ENCODE measurements at regions not wholly inside any gene's neighbourhood (a gene's known extent, or its start where the extent isn't known, plus 50 kb on each side); places are given as distances from the start of the nearest gene placed in this dataset.

DNA sequence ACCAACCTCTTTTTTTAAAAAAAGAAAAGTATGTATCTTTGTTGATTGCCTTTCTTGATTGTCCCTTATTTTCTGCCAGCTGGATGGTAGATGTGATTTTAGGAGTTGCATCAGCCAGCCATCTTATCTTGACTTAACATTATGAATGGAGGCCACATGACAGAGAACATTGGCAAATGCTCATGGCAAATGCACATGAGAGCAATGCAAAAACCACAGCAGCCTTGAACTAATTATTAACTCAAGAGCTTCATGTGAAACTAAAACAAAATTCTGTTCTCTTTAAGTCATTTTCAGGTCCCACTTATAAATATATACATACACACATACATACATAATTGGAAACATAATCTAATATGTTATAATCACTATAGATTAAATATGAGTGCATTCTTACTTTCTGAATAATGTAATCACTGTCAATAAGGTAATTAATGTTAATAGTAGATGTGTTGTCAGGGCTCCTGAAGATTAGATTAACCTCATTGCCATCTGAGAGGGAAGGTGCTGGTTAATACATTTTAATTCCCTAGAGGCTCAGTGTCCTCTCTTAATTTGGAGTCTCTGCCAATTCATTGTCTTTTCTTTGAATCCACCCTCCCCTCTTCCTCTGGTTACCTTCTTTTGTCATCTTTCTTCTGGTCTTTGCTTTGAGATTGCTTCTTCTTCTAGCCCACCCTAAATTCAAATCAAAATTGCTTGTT is 962.2 kb downstream of the ADGRL2 start:
- H3K4me3 ChIP-seq (ENCODE audit: low read depth, low read length), result no peak overlapping the region
- no peak overlapping the region for H2AK5ac ChIP-seq (ENCODE audit: low read length)
- no peak overlapping the region for H2AFZ ChIP-seq (ENCODE audit: insufficient read depth, low read length, poor library complexity)
- H3K36me3 ChIP-seq (ENCODE audit: control insufficient read depth in 1 of 2, insufficient read depth in 2 of 2, low read length in 2 of 2), result no peaks in the 10 kb centered on the region
- H2BK120ac ChIP-seq (ENCODE audit: insufficient read depth, low read length, poor library complexity), result no peak overlapping the region
- no peak overlapping the region for H3K14ac ChIP-seq (ENCODE audit: low read length)
- no peak overlapping the region for H3K18ac ChIP-seq (ENCODE audit: low read length)
- H2BK5ac ChIP-seq (ENCODE audit: low read depth, low read length, poor library complexity), result no peak overlapping the region
- H3K4ac ChIP-seq (ENCODE audit: low read depth, low read length), result no peak overlapping the region
- H3K4me1 ChIP-seq (ENCODE audit: control insufficient read depth in 1 of 2, insufficient read depth in 2 of 2, low read length in 2 of 2), result no peaks in the 10 kb centered on the region
- H3K9ac ChIP-seq (ENCODE audit: low read length), result no peak overlapping the region
- no peak overlapping the region for H2BK12ac ChIP-seq (ENCODE audit: low read length)
- no peaks in the 10 kb centered on the region for H3K27me3 ChIP-seq (ENCODE audit: insufficient read depth, low read length)
- H4K8ac ChIP-seq (ENCODE audit: low read depth, low read length), result no peak overlapping the region
- no peak for DNase-seq
- no peak overlapping the region for H3K4me2 ChIP-seq (ENCODE audit: low read length)
- no peak overlapping the region for H4K91ac ChIP-seq (ENCODE audit: low read depth, low read length)
- no peaks in the 10 kb centered on the region for H3K79me1 ChIP-seq (ENCODE audit: low read length)
- H3K27ac ChIP-seq (ENCODE audit: low read depth, low read length), result no peak overlapping the region
- H4K12ac ChIP-seq (ENCODE audit: low read depth, low read length), result no peak overlapping the region
- no peaks in the 10 kb centered on the region for H3K79me2 ChIP-seq (ENCODE audit: control insufficient read depth, insufficient read depth, low read length, poor library complexity)
- no peaks in the 10 kb centered on the region for H3K9me3 ChIP-seq (ENCODE audit: insufficient read depth, low read depth, low read length)
- no peak overlapping the region for H3K23ac ChIP-seq (ENCODE audit: low read length)

GRCh38 chr1:82759035-82759434 is 958.3 kb downstream of the ADGRL2 start:
- Histone ChIP-seq H3K79me2 (ENCODE audit: control insufficient read depth, insufficient read depth, low read length, poor library complexity) (no peaks in the 10 kb centered on the region), H3K14ac (ENCODE audit: low read length) (no peak overlapping the region), H3K27ac (ENCODE audit: low read depth, low read length) (no peak overlapping the region), H4K8ac (ENCODE audit: low read depth, low read length) (no peak overlapping the region), H2AK5ac (ENCODE audit: low read length) (no peak overlapping the region), H3K27me3 (ENCODE audit: insufficient read depth, low read length) (no peaks in the 10 kb centered on the region), H3K4me3 (ENCODE audit: low read depth, low read length) (no peak overlapping the region), H3K18ac (ENCODE audit: low read length) (no peak overlapping the region), H2BK120ac (ENCODE audit: insufficient read depth, low read length, poor library complexity) (no peak overlapping the region), H3K79me1 (ENCODE audit: low read length) (no peaks in the 10 kb centered on the region), H3K9me3 (ENCODE audit: insufficient read depth, low read depth, low read length) (no peaks in the 10 kb centered on the region), H2BK5ac (ENCODE audit: low read depth, low read length, poor library complexity) (no peak overlapping the region), H3K36me3 (ENCODE audit: control insufficient read depth in 1 of 2, insufficient read depth in 2 of 2, low read length in 2 of 2) (no peaks in the 10 kb centered on the region), H2AFZ (ENCODE audit: insufficient read depth, low read length, poor library complexity) (no peak overlapping the region), H2BK12ac (ENCODE audit: low read length) (no peak overlapping the region), H3K9ac (ENCODE audit: low read length) (no peak overlapping the region), H3K4me2 (ENCODE audit: low read length) (no peak overlapping the region), H3K4me1 (ENCODE audit: control insufficient read depth in 1 of 2, insufficient read depth in 2 of 2, low read length in 2 of 2) (no peaks in the 10 kb centered on the region), H4K91ac (ENCODE audit: low read depth, low read length) (no peak overlapping the region), H3K23ac (ENCODE audit: low read length) (no peak overlapping the region), H4K12ac (ENCODE audit: low read depth, low read length) (no peak overlapping the region), H3K4ac (ENCODE audit: low read depth, low read length) (no peak overlapping the region)
- peak; percentile 58 to 71 for DNase-seq
- WGBS (ENCODE audit: extremely low coverage, insufficient coverage, insufficient read length), result no CpG with 5 or more reads among the region's 3 CpGs

DNA sequence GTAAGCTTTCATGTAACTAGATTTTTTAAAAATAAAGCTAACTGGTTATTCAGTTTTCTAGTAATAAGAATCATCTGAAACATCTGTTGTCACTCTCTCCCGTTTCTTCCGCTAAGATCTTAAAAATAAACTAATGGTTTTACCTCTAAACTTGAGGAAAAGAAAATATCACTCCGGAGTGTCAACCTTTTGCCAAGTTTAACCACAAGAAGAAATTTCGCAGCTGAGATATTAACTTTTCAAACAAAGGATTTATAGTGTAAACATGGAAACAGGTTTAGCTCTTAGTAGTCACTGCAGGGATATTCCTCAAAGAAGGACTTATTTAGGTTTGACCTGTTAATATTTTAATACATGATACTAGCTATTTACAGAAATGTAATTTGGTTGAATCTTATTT is 954.9 kb downstream of the ADGRL2 start:
- no peak overlapping the region for H4K91ac ChIP-seq (ENCODE audit: low read depth, low read length)
- H3K27ac ChIP-seq (ENCODE audit: low read depth, low read length), result no peak overlapping the region
- no CpG with 5 or more reads among the region's 4 CpGs for WGBS (ENCODE audit: extremely low coverage, insufficient coverage, insufficient read length)
- no peak for DNase-seq
- H3K4ac ChIP-seq (ENCODE audit: low read depth, low read length), result no peak overlapping the region
- no peak overlapping the region for H4K12ac ChIP-seq (ENCODE audit: low read depth, low read length)
- H3K4me1 ChIP-seq (ENCODE audit: control insufficient read depth in 1 of 2, insufficient read depth in 2 of 2, low read length in 2 of 2), result no peaks in the 10 kb centered on the region
- H3K4me2 ChIP-seq (ENCODE audit: low read length), result no peak overlapping the region
- no peak overlapping the region for H3K18ac ChIP-seq (ENCODE audit: low read length)
- H3K23ac ChIP-seq (ENCODE audit: low read length), result no peak overlapping the region
- H2BK12ac ChIP-seq (ENCODE audit: low read length), result no peak overlapping the region
- H2AFZ ChIP-seq (ENCODE audit: insufficient read depth, low read length, poor library complexity), result no peak overlapping the region
- H2BK120ac ChIP-seq (ENCODE audit: insufficient read depth, low read length, poor library complexity), result no peak overlapping the region
- no peak overlapping the region for H3K14ac ChIP-seq (ENCODE audit: low read length)
- no peaks in the 10 kb centered on the region for H3K9me3 ChIP-seq (ENCODE audit: insufficient read depth, low read depth, low read length)
- H3K9ac ChIP-seq (ENCODE audit: low read length), result no peak overlapping the region
- H3K4me3 ChIP-seq (ENCODE audit: low read depth, low read length), result no peak overlapping the region
- no peaks in the 10 kb centered on the region for H3K79me1 ChIP-seq (ENCODE audit: low read length)
- no peaks in the 10 kb centered on the region for H3K27me3 ChIP-seq (ENCODE audit: insufficient read depth, low read length)
- no peak overlapping the region for H2BK5ac ChIP-seq (ENCODE audit: low read depth, low read length, poor library complexity)
- H3K36me3 ChIP-seq (ENCODE audit: control insufficient read depth in 1 of 2, insufficient read depth in 2 of 2, low read length in 2 of 2), result no peaks in the 10 kb centered on the region
- no peak overlapping the region for H4K8ac ChIP-seq (ENCODE audit: low read depth, low read length)
- no peak overlapping the region for H2AK5ac ChIP-seq (ENCODE audit: low read length)
- no peaks in the 10 kb centered on the region for H3K79me2 ChIP-seq (ENCODE audit: control insufficient read depth, insufficient read depth, low read length, poor library complexity)

DNA sequence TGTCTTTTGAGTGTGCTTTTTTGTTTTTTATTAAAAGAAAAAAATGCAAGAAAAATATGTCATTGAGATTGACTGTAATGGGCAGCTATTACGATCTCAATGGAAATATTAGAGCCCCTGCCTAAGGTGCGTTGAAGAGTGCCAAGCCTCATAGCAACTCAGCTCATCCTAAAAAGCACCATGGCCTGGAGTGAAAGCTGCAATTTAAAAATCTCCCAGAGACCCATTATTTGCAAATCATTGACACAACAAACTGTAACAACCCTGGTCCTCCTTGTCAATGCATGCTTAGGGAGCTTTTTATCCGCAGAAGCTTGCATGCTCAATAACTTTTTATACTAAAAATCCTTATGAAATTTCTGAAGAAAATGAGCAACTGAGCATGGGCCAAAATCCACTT is 954.5 kb downstream of the ADGRL2 start:
- H4K12ac ChIP-seq (ENCODE audit: low read depth, low read length), result no peak overlapping the region
- H3K36me3 ChIP-seq (ENCODE audit: control insufficient read depth in 1 of 2, insufficient read depth in 2 of 2, low read length in 2 of 2), result no peaks in the 10 kb centered on the region
- no peak overlapping the region for H2BK12ac ChIP-seq (ENCODE audit: low read length)
- no peaks in the 10 kb centered on the region for H3K79me2 ChIP-seq (ENCODE audit: control insufficient read depth, insufficient read depth, low read length, poor library complexity)
- H2AK5ac ChIP-seq (ENCODE audit: low read length), result no peak overlapping the region
- no peak overlapping the region for H3K9ac ChIP-seq (ENCODE audit: low read length)
- H3K4me1 ChIP-seq (ENCODE audit: control insufficient read depth in 1 of 2, insufficient read depth in 2 of 2, low read length in 2 of 2), result no peaks in the 10 kb centered on the region
- no peak overlapping the region for H3K4ac ChIP-seq (ENCODE audit: low read depth, low read length)
- WGBS (ENCODE audit: extremely low coverage, insufficient coverage, insufficient read length), result no CpG with 5 or more reads among the region's 3 CpGs
- no peak overlapping the region for H2BK5ac ChIP-seq (ENCODE audit: low read depth, low read length, poor library complexity)
- H4K8ac ChIP-seq (ENCODE audit: low read depth, low read length), result no peak overlapping the region
- H3K27me3 ChIP-seq (ENCODE audit: insufficient read depth, low read length), result no peaks in the 10 kb centered on the region
- no peak overlapping the region for H3K4me2 ChIP-seq (ENCODE audit: low read length)
- DNase-seq, result no peak
- no peaks in the 10 kb centered on the region for H3K79me1 ChIP-seq (ENCODE audit: low read length)
- H3K9me3 ChIP-seq (ENCODE audit: insufficient read depth, low read depth, low read length), result no peaks in the 10 kb centered on the region
- H3K4me3 ChIP-seq (ENCODE audit: low read depth, low read length), result no peak overlapping the region
- no peak overlapping the region for H4K91ac ChIP-seq (ENCODE audit: low read depth, low read length)
- H3K23ac ChIP-seq (ENCODE audit: low read length), result no peak overlapping the region
- no peak overlapping the region for H3K14ac ChIP-seq (ENCODE audit: low read length)
- H3K18ac ChIP-seq (ENCODE audit: low read length), result no peak overlapping the region
- no peak overlapping the region for H3K27ac ChIP-seq (ENCODE audit: low read depth, low read length)
- no peak overlapping the region for H2BK120ac ChIP-seq (ENCODE audit: insufficient read depth, low read length, poor library complexity)
- no peak overlapping the region for H2AFZ ChIP-seq (ENCODE audit: insufficient read depth, low read length, poor library complexity)
